Prostate gland (tissue), 2 donors: ENCODE measurements at regions not wholly inside any gene's neighbourhood (a gene's known extent, or its start where the extent isn't known, plus 50 kb on each side); places are given as distances from the start of the nearest gene placed in this dataset.

Experiments used
- CTCF ChIP-seq, 4 experiments: fragments of 200-600 bp in 2 of 4; fragments of 450-650 bp in 2 of 4; sonication (generic) in 2 of 4; IDR thresholded peaks; 1 replicate in 3 of 4; 2 replicates in 1 of 4; pipeline ENCODE4 v1.5.1; 2016 to 2019; ENCODE audit warnings: antibody characterized with exemption in 4 of 4, mild to moderate bottlenecking in 2 of 4, moderate library complexity in 2 of 4
- POLR2A ChIP-seq: fragments of 450-650 bp; IDR thresholded peaks from one replicate; pipeline ENCODE4 v1.6.1; 2016; ENCODE audit warnings: antibody characterized with exemption, mild to moderate bottlenecking
- POLR2AphosphoS5 ChIP-seq: sonication (generic); formaldehyde crosslinking; IDR thresholded peaks from one replicate; pipeline ENCODE4 v1.6.1; 2017; ENCODE audit warnings: antibody characterized with exemption

- no peak for TF ChIP-seq CTCF (IDR thresholded peaks at IDR 0.05)
- no peak for TF ChIP-seq POLR2AphosphoS5
- TF ChIP-seq POLR2A = no peak
These were observed 706.5 kb upstream of the UBE2E2 start for GRCh38 chr3:22496641-22497040.
